H1 (cell line): ENCODE measurements at regions not wholly inside any gene's neighbourhood (a gene's known extent, or its start where the extent isn't known, plus 50 kb on each side); places are given as distances from the start of the nearest gene placed in this dataset.

Experiments used
- CTCF ChIA-PET: fragments of 300-600 bp; sonication (Branson Sonifier 250); formaldehyde crosslinking; loops from one replicate; lab custom pipeline; 2021; ENCODE audit not compliant: partially characterized antibody; lab: Charles Lee
- POLR2A ChIA-PET: fragments of 300-600 bp; sonication (Branson Sonifier 250); formaldehyde crosslinking; loops from one replicate; lab custom pipeline; 2021; ENCODE audit warnings: inconsistent platforms; ENCODE audit not compliant: partially characterized antibody; lab: Charles Lee
- DNase-seq, 2 experiments: peaks; one replicate each; pipeline versions ENCODE4 v3.0.0 to v3.0.0-alpha.2; 2010 to 2022; ENCODE audit warnings: low spot score in 2 of 2, low read depth in 1 of 2, mixed read lengths in 1 of 2
- FAIRE-seq: peaks from 2 replicates; lab custom pipeline; 2011; peaks lifted over from hg19 to GRCh38; lab: Jason Lieb, UNC
- H2AFZ ChIP-seq: 2 replicates; pipeline ENCODE4 v1.8.1; 2012; ENCODE audit warnings: low read length, inconsistent platforms
- H2AK5ac ChIP-seq: 2 replicates; pipeline ENCODE4 v1.6.1; 2013; ENCODE audit warnings: low read depth, low read length
- H2BK120ac ChIP-seq: replicated peaks from 2 replicates; pipeline ENCODE3; 2013; ENCODE audit warnings: low read depth, low read length, inconsistent platforms
- H2BK12ac ChIP-seq: 2 replicates; pipeline ENCODE4 v1.6.1; 2013; ENCODE audit warnings: low read depth, low read length
- H2BK15ac ChIP-seq: 2 replicates; pipeline ENCODE4 v1.6.1; 2013; ENCODE audit warnings: low read length
- H2BK20ac ChIP-seq: 2 replicates; pipeline ENCODE4 v1.6.1; 2013; ENCODE audit warnings: low read length
- H2BK5ac ChIP-seq: 2 replicates; pipeline ENCODE4 v1.6.1; 2013; ENCODE audit warnings: low read depth, low read length
- H3K14ac ChIP-seq: 2 replicates; pipeline ENCODE4 v1.6.1; 2013; ENCODE audit warnings: inconsistent platforms; ENCODE audit not compliant: insufficient read length
- H3K18ac ChIP-seq: 2 replicates; pipeline ENCODE4 v1.6.1; 2013; ENCODE audit warnings: low read length; ENCODE audit errors: extremely low read depth
- H3K23ac ChIP-seq: 2 replicates; pipeline ENCODE4 v1.6.1; 2013; ENCODE audit warnings: inconsistent platforms; ENCODE audit not compliant: insufficient read length
- H3K23me2 ChIP-seq: 2 replicates; pipeline ENCODE4 v1.6.1; 2013; ENCODE audit warnings: low read depth, low read length
- H3K27ac ChIP-seq: 2 replicates; pipeline ENCODE4 v1.6.1; 2011; ENCODE audit warnings: low read depth, low read length, inconsistent platforms
- H3K27me3 ChIP-seq, 4 experiments: replicated peaks in 1 of 4; 1 replicate in 1 of 4; 2 replicates in 3 of 4; pipeline versions ENCODE4 v1.6.1 to v1.8.1; 2011 to 2013; ENCODE audit warnings: low read length in 3 of 4, mild to moderate bottlenecking in 3 of 4, inconsistent platforms in 2 of 4, mixed read lengths in 2 of 4, moderate library complexity in 1 of 4; ENCODE audit not compliant: control insufficient read depth in 3 of 4, insufficient read depth in 3 of 4; ENCODE audit errors: extremely low read depth in 1 of 4
- H3K36me3 ChIP-seq, 4 experiments: 2 replicates each; pipeline versions ENCODE4 v1.6.1 to v1.8.1; 2011 to 2013; ENCODE audit warnings: mild to moderate bottlenecking in 4 of 4, low read length in 3 of 4, moderate library complexity in 2 of 4, control low read depth in 1 of 4, inconsistent platforms in 1 of 4; ENCODE audit not compliant: insufficient read depth in 4 of 4, control insufficient read depth in 2 of 4
- H3K4ac ChIP-seq: replicated peaks from 2 replicates; pipeline ENCODE3; 2013; ENCODE audit warnings: low read length, low read depth, mixed read lengths, inconsistent platforms; ENCODE audit not compliant: insufficient read length
- H3K4me1 ChIP-seq, 4 experiments: replicated peaks in 1 of 4; 1 replicate in 1 of 4; 2 replicates in 3 of 4; pipeline versions ENCODE4 v1.6.1 to v1.8.1; 2011 to 2013; ENCODE audit warnings: low read length in 3 of 4, inconsistent platforms in 2 of 4, mixed read lengths in 1 of 4; ENCODE audit not compliant: insufficient read depth in 4 of 4, control insufficient read depth in 3 of 4
- H3K4me2 ChIP-seq, 2 experiments: 2 replicates each; pipeline versions ENCODE4 v1.6.1 to v1.8.1; 2011 to 2013; ENCODE audit warnings: low read depth in 2 of 2, low read length in 2 of 2, control low read depth in 1 of 2, inconsistent platforms in 1 of 2, mild to moderate bottlenecking in 1 of 2; ENCODE audit not compliant: insufficient read depth in 1 of 2
- H3K4me3 ChIP-seq, 4 experiments: fragments of 200-600, 300-600 bp in 1 of 4; sonication (generic), shearing (Covaris generic), sonication (Bioruptor Twin) in 1 of 4; 2 replicates each; pipeline versions ENCODE4 v1.5.1 to v1.8.1; 2011 to 2016; ENCODE audit warnings: low read length in 4 of 4, low read depth in 3 of 4, control low read depth in 2 of 4, inconsistent platforms in 2 of 4, mild to moderate bottlenecking in 2 of 4, mixed read lengths in 1 of 4, moderate library complexity in 1 of 4; ENCODE audit not compliant: insufficient read depth in 2 of 4; ENCODE audit errors: extremely low read depth in 1 of 4
- H3K56ac ChIP-seq: replicated peaks from 2 replicates; pipeline ENCODE3; 2013; ENCODE audit warnings: low read depth, mild to moderate bottlenecking, mixed read lengths, low read length, inconsistent platforms; ENCODE audit not compliant: insufficient read length
- H3K79me1 ChIP-seq: 2 replicates; pipeline ENCODE4 v1.6.1; 2013; ENCODE audit warnings: low read depth, low read length, control low read depth
- H3K79me2 ChIP-seq, 2 experiments: 2 replicates each; pipeline versions ENCODE4 v1.6.1 to v1.8.1; 2012 to 2013; ENCODE audit warnings: low read length in 2 of 2, mild to moderate bottlenecking in 2 of 2, inconsistent platforms in 1 of 2; ENCODE audit not compliant: insufficient read depth in 2 of 2, control insufficient read depth in 1 of 2
- H3K9ac ChIP-seq, 4 experiments: replicated peaks in 1 of 4; 1 replicate in 1 of 4; 2 replicates in 3 of 4; pipeline versions ENCODE4 v1.6.1 to v1.8.1; 2011 to 2013; ENCODE audit warnings: low read depth in 3 of 4, low read length in 3 of 4, control low read depth in 2 of 4, mild to moderate bottlenecking in 2 of 4, moderate library complexity in 2 of 4, inconsistent platforms in 1 of 4; ENCODE audit errors: extremely low read depth in 1 of 4
- H3K9me3 ChIP-seq, 2 experiments: 2 replicates each; pipeline versions ENCODE4 v1.6.1 to v1.8.1; 2012 to 2013; ENCODE audit warnings: mild to moderate bottlenecking in 2 of 2, moderate library complexity in 2 of 2, control low read depth in 1 of 2, inconsistent platforms in 1 of 2, low read depth in 1 of 2, low read length in 1 of 2, mixed read lengths in 1 of 2; ENCODE audit not compliant: insufficient read depth in 2 of 2
- H4K20me1 ChIP-seq, 2 experiments: replicated peaks in 1 of 2; 2 replicates each; pipeline versions ENCODE3 to v1.8.1; 2011 to 2013; ENCODE audit warnings: inconsistent platforms in 2 of 2, low read length in 2 of 2, mild to moderate bottlenecking in 1 of 2; ENCODE audit not compliant: insufficient read depth in 2 of 2, control insufficient read depth in 1 of 2
- H4K5ac ChIP-seq: 2 replicates; pipeline ENCODE4 v1.6.1; 2013; ENCODE audit warnings: low read length, low read depth, mixed read lengths, inconsistent platforms; ENCODE audit not compliant: insufficient read length
- H4K8ac ChIP-seq: 2 replicates; pipeline ENCODE4 v1.8.0; 2013; ENCODE audit warnings: mild to moderate bottlenecking, moderate library complexity, low read length, inconsistent platforms; ENCODE audit not compliant: insufficient read depth; ENCODE audit errors: extremely low read depth
- H4K91ac ChIP-seq: replicated peaks from 2 replicates; pipeline ENCODE3; 2013; ENCODE audit warnings: low read length, mixed read lengths, inconsistent platforms; ENCODE audit not compliant: insufficient read length
- CBX5 ChIP-seq: fragments of 300-800, 300-1000 bp; sonication (generic); IDR thresholded peaks from 2 replicates; pipeline ENCODE4 v1.7.1; 2016; ENCODE audit warnings: antibody characterized with exemption, low read length, low read depth
- CBX8 ChIP-seq: fragments of 300-800, 300-1000 bp; sonication (generic); IDR thresholded peaks from 2 replicates; pipeline ENCODE4 v1.7.1; 2016; ENCODE audit warnings: low read depth, low read length, borderline replicate concordance
- EP300 ChIP-seq, 2 experiments: IDR thresholded peaks; 1 replicate in 1 of 2; 2 replicates in 1 of 2; pipeline ENCODE4 v1.6.1; 2011 to 2012; ENCODE audit warnings: low read depth in 2 of 2, low read length in 2 of 2, mild to moderate bottlenecking in 2 of 2, borderline replicate concordance in 1 of 2, inconsistent platforms in 1 of 2, moderate library complexity in 1 of 2
- EZH2 ChIP-seq: fragments of 200-600 bp; sonication (generic); IDR thresholded peaks from 2 replicates; pipeline ENCODE4 v1.7.1; 2012; ENCODE audit warnings: low read depth, mild to moderate bottlenecking, moderate library complexity, low read length, inconsistent platforms; ENCODE audit not compliant: severe bottlenecking
- GABPA ChIP-seq: IDR thresholded peaks from 2 replicates; pipeline ENCODE4 v1.6.1; 2011; ENCODE audit warnings: mild to moderate bottlenecking, low read length, moderate library complexity, borderline replicate concordance; ENCODE audit not compliant: insufficient read depth
- HDAC6 ChIP-seq: IDR thresholded peaks from one replicate; pipeline ENCODE4 v1.7.1; 2012; ENCODE audit warnings: low read depth, mild to moderate bottlenecking, inconsistent platforms, low read length, moderate library complexity
- KDM4A ChIP-seq: IDR thresholded peaks from one replicate; pipeline ENCODE4 v1.7.1; 2012; ENCODE audit warnings: low read depth, mild to moderate bottlenecking, moderate library complexity, low read length, inconsistent platforms; ENCODE audit not compliant: severe bottlenecking
- KDM5A ChIP-seq: fragments of 200-600 bp; IDR thresholded peaks from 2 replicates; pipeline ENCODE4 v1.7.1; 2012; ENCODE audit warnings: mild to moderate bottlenecking, low read length, inconsistent platforms, mixed read lengths
- POLR2AphosphoS5 ChIP-seq: IDR thresholded peaks from 2 replicates; pipeline ENCODE4 v1.6.1; 2011; ENCODE audit warnings: low read depth, low read length
- SIX5 ChIP-seq: IDR thresholded peaks from 2 replicates; pipeline ENCODE4 v1.6.1; 2011; ENCODE audit warnings: mild to moderate bottlenecking, low read depth, low read length
- SP2 ChIP-seq: IDR thresholded peaks from 2 replicates; pipeline ENCODE4 v1.6.1; 2012; ENCODE audit warnings: mild to moderate bottlenecking, low read length, inconsistent platforms
- SRF ChIP-seq: IDR thresholded peaks from 2 replicates; pipeline ENCODE4 v1.6.1; 2011; ENCODE audit warnings: mild to moderate bottlenecking, low read depth, low read length, moderate library complexity
- TAF1 ChIP-seq: IDR thresholded peaks from 2 replicates; pipeline ENCODE4 v1.6.1; 2011; ENCODE audit warnings: mild to moderate bottlenecking, low read depth, low read length
- TBP ChIP-seq: IDR thresholded peaks from 2 replicates; pipeline ENCODE4 v1.6.1; 2011; ENCODE audit warnings: low read depth, low read length, improper control_type of control experiment
- ZNF274 ChIP-seq: IDR thresholded peaks from 2 replicates; pipeline ENCODE4 v1.7.0; 2012; ENCODE audit warnings: low read length, borderline replicate concordance; ENCODE audit errors: extremely low read depth
- WGBS, 2 experiments: shearing (Covaris generic) in 1 of 2; methylation state at CpG; one replicate each; pipeline versions ENCODE4 v1.1.6 to v1.1.7; 2013 to 2015; ENCODE audit warnings: low lambda C conversion rate in 2 of 2, mixed read lengths in 2 of 2, inconsistent platforms in 1 of 2, low coverage in 1 of 2, missing lambda C conversion rate in 1 of 2; ENCODE audit not compliant: insufficient replicate concordance in 2 of 2, insufficient coverage in 1 of 2, insufficient read length in 1 of 2; ENCODE audit errors: extremely low coverage in 1 of 2, missing lambda C conversion rate in 1 of 2; 5-methylcytosine and 5-hydroxymethylcytosine counted together

DNA sequence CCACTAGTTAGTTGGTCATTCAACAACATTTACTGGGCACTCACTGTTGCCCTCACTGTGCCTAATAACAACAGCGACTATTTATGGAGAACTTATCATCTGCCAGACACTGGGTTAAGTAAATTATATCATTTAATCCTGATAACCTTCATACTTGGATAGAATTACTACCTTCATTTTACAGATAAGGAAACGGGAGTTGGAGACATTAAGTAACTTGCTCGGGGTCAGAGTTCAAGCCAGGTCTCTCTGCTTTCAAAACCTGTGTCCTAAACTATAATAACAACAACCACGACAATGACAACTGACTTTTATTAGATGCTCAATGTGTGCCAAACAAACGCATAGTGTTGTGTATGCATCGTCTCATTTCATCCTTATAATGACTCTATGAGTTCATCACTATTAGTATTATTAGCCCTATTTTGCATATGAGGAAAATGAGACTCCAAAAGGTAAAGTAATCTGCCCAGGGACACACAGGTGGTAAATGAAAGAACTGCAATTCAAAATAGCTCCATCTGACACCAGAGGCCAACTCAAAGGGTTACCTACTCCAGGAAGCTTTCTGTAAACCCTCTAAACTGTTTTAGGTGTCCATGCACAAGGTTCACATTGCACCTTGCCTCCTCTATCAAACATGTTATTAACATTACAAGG lies 98.4 kb upstream of the ACSL4 start:
- Histone ChIP-seq H3K4me1 (no peaks in the 10 kb centered on the region; a peak in 1 of 7 replicates), H3K23me2 (no peaks in the 10 kb centered on the region), H4K8ac (no peak overlapping the region), H2BK5ac (no peak overlapping the region), H3K23ac (no peak overlapping the region), H3K9ac (no peak overlapping the region), H3K56ac (no peak overlapping the region), H2BK15ac (no peak overlapping the region), H3K14ac (no peak overlapping the region), H4K91ac (no peak overlapping the region), H2BK120ac (no peak overlapping the region), H3K36me3 (no peaks in the 10 kb centered on the region), H2AK5ac (no peak overlapping the region), H3K27ac (no peak overlapping the region), H3K18ac (no peak overlapping the region), H4K5ac (no peak overlapping the region), H3K9me3 (no peaks in the 10 kb centered on the region), H2BK20ac (no peak overlapping the region), H3K27me3 (no peaks in the 10 kb centered on the region), H4K20me1 (no peaks in the 10 kb centered on the region), H3K4ac (no peak overlapping the region), H2AFZ (no peak overlapping the region), H3K79me1 (no peaks in the 10 kb centered on the region), H3K79me2 (no peaks in the 10 kb centered on the region), H3K4me3 (no peak overlapping the region), H2BK12ac (no peak overlapping the region), H3K4me2 (no peak overlapping the region)
- FAIRE-seq (no peak), DNase-seq (no peak)
- CTCF ChIA-PET = interaction anchor here (0.7 to 2.3 kb wide), 3 partner anchors 31 to 118 kb away, joined by 3 to 8 read pairs (median 4); no protein-coding TSS in a partner anchor
- WGBS, 2 experiments = 92% methylated on average over 6 of the region's 6 CpGs; no CpG with 5 or more reads in 1 of the 2 experiments
- POLR2A ChIA-PET = no interaction called here
- TF ChIP-seq TAF1 (no peak), EP300 (IDR thresholded peaks at IDR 0.05; ENCODE audit: borderline replicate concordance in 1 of 2, low read depth in 2 of 2, low read length in 2 of 2) (no peak), CBX8 (no peak), CBX5 (no peak), SIX5 (no peak), TBP (no peak), POLR2AphosphoS5 (no peak), EZH2 (no peak), GABPA (no peak), SRF (no peak), HDAC6 (no peak), KDM5A (no peak), KDM4A (no peak), SP2 (no peak), ZNF274 (no peak)
